Breast epithelium (tissue), 4 donors: ENCODE measurements at regions not wholly inside any gene's neighbourhood (a gene's known extent, or its start where the extent isn't known, plus 50 kb on each side); places are given as distances from the start of the nearest gene placed in this dataset.

ENCODE experiments used
- DNase-seq, 2 donors: peaks; one replicate each; pipeline ENCODE4 v3.0.0-alpha.2; 2019; ENCODE audit warnings: low spot score in 2 of 2
- H3K27ac ChIP-seq, 2 donors: fragments of 200-600 bp; sonication (generic) in 1 of 2; one replicate each; pipeline ENCODE4 v1.5.1; 2016 to 2019; ENCODE audit warnings: mild to moderate bottlenecking in 1 of 2
- H3K27me3 ChIP-seq, 2 donors: fragments of 200-600 bp; sonication (generic) in 1 of 2; one replicate each; pipeline versions ENCODE4 v1.5.1 to v1.6.0; 2017 to 2019; ENCODE audit warnings: control low read depth in 1 of 2, mild to moderate bottlenecking in 1 of 2
- H3K36me3 ChIP-seq: fragments of 200-600 bp; one replicate; pipeline ENCODE4 v1.5.1; 2019
- H3K4me1 ChIP-seq, 2 donors: fragments of 200-600 bp; sonication (generic); one replicate each; pipeline ENCODE4 v1.5.1; 2016 to 2019; ENCODE audit warnings: control low read depth in 1 of 2
- H3K4me3 ChIP-seq, 3 donors: fragments of 200-600 bp; sonication (generic); 1 replicate in 2 of 3; 2 replicates in 1 of 3; pipeline ENCODE4 v1.5.1; 2016 to 2019; ENCODE audit warnings: mild to moderate bottlenecking in 3 of 3, moderate library complexity in 2 of 3
- H3K9me3 ChIP-seq, 2 donors: fragments of 200-600 bp; sonication (generic) in 1 of 2; one replicate each; pipeline ENCODE4 v1.5.1; 2016 to 2019; ENCODE audit warnings: control low read depth in 1 of 2
- POLR2A ChIP-seq: fragments of 450-650 bp; IDR thresholded peaks from one replicate; pipeline ENCODE4 v1.6.1; 2016; ENCODE audit warnings: antibody characterized with exemption, mild to moderate bottlenecking, moderate library complexity
- POLR2AphosphoS5 ChIP-seq, 3 donors: sonication (generic); formaldehyde crosslinking; IDR thresholded peaks; one replicate each; pipeline ENCODE4 v1.6.1; 2017; ENCODE audit warnings: antibody characterized with exemption in 3 of 3
- intact Hi-C: fragments of 100-400 bp; cut with DNase I; formaldehyde crosslinking; loops from one replicate; pipeline ENCODE4 v1.15.1; 2023; ENCODE audit warnings: low total_unique reads
- TF ChIP-seq, protein P1 (sequence below), 3 donors: fragments of 450-650 bp; IDR thresholded peaks; one replicate each; pipeline ENCODE4 v1.5.1; 2016 to 2017; ENCODE audit warnings: antibody characterized with exemption in 3 of 3, mild to moderate bottlenecking in 3 of 3, moderate library complexity in 3 of 3

DNA sequence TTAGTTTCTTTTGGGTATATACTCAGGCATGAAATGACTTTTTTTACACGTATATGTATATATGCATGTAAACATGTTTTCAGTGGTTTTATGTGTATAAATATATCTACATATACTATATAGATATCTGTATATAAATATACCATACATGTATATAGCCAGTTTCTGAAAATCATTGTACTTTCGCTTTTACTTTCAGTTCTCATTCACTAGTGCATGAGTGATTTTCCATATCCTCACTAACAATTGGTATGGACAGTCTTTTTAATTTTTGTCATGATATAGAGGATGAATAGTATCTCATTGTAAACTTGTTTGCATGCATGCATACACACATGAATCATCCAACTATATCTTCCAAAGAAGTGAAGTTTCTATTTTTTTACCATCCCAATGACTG is 877.1 kb upstream of the CDH8 start:
- DNase-seq: no peak
- intact Hi-C loops: no loop called here
- no peaks in the 10 kb centered on the region for H3K27me3 ChIP-seq
- H3K4me1 ChIP-seq: no peaks in the 10 kb centered on the region
- H3K4me3 ChIP-seq: no peak overlapping the region
- H3K9me3 ChIP-seq: no peaks in the 10 kb centered on the region
- TF ChIP-seq POLR2A (no peak), POLR2AphosphoS5 (IDR thresholded peaks at IDR 0.05) (no peak)
- TF ChIP-seq, protein P1, sequence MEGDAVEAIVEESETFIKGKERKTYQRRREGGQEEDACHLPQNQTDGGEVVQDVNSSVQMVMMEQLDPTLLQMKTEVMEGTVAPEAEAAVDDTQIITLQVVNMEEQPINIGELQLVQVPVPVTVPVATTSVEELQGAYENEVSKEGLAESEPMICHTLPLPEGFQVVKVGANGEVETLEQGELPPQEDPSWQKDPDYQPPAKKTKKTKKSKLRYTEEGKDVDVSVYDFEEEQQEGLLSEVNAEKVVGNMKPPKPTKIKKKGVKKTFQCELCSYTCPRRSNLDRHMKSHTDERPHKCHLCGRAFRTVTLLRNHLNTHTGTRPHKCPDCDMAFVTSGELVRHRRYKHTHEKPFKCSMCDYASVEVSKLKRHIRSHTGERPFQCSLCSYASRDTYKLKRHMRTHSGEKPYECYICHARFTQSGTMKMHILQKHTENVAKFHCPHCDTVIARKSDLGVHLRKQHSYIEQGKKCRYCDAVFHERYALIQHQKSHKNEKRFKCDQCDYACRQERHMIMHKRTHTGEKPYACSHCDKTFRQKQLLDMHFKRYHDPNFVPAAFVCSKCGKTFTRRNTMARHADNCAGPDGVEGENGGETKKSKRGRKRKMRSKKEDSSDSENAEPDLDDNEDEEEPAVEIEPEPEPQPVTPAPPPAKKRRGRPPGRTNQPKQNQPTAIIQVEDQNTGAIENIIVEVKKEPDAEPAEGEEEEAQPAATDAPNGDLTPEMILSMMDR (IDR thresholded peaks at IDR 0.05): no peak
- no peaks in the 10 kb centered on the region for H3K36me3 ChIP-seq
- H3K27ac ChIP-seq: no peak overlapping the region

DNA sequence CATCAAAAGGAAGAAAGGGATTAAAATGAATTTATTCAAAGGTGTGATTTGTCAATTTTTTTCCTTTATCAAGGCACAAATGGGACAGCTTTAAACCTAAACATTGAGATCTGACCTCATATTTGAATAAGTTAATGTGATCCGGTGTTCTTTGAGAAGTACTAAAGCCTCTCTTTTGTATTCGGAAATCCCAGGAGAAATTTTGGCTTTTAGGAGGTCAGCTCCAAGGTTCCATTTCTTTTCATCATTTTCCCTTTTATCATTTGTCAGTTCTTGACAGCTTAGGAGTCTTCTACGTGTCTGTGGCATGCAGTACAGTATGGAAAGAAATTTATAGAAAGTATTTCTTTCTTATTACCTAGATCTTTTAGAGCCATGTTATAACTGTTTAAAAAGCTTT is 873.4 kb upstream of the CDH8 start:
- Histone ChIP-seq H3K27me3 (no peaks in the 10 kb centered on the region), H3K9me3 (no peaks in the 10 kb centered on the region), H3K4me1 (no peaks in the 10 kb centered on the region), H3K36me3 (no peaks in the 10 kb centered on the region), H3K27ac (no peak overlapping the region), H3K4me3 (no peak overlapping the region)
- intact Hi-C loops: no loop called here
- no peak for DNase-seq
- no peak for TF ChIP-seq POLR2A
- TF ChIP-seq, protein P1 (IDR thresholded peaks at IDR 0.05): no peak
- no peak for TF ChIP-seq POLR2AphosphoS5 (IDR thresholded peaks at IDR 0.05)

DNA sequence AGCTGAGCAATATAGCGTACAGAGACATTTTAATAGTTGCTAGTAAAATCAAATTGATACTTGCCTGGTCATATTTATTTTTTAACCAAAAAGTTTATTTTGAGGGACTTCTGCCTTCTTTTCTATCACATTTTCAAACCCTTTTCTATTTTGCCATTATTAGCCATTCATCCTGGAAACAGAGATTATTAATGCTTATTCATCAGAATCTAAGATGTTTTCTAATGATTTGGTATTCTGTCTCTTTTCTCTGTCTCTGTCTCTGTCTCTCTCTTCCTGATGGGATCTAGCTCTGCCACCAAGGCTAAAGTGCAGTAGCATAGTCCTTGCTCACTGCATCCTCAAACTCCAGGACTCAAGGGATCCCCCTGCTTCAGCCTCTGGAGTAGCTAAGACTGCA is 871.3 kb upstream of the CDH8 start:
- intact Hi-C loops: no loop called here
- Histone ChIP-seq H3K9me3 (no peaks in the 10 kb centered on the region), H3K27ac (no peak overlapping the region), H3K4me3 (no peak overlapping the region), H3K4me1 (no peaks in the 10 kb centered on the region), H3K36me3 (no peaks in the 10 kb centered on the region), H3K27me3 (no peaks in the 10 kb centered on the region)
- TF ChIP-seq POLR2AphosphoS5 (IDR thresholded peaks at IDR 0.05) (no peak), POLR2A (no peak)
- TF ChIP-seq, protein P1 (IDR thresholded peaks at IDR 0.05): no peak
- no peak for DNase-seq

DNA sequence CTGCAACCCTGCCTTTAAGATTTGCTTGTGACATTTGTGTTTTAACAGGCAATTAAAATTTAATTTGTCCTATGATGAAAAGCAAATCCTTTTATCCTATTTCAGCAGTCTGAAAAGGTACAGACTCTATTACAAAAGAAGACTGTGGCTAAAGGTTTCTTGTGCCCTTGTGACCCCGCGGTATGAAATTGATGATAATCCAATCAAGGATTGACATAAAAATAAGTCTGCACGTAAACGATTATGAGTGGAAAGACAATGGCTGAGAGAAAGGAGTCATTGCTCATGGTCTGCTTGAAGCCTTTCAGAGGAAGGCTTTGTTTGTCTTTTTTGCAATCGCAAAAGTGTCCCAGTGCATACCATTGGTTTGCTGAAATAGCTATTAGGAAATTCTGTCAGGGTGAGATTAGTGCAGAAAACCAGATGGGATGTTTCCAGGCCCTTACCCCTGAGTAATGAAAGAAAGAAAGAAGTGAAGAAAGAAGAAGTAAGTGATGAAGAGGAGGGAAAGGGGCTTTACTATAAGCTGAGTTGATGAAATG is 867.8 kb upstream of the CDH8 start:
- H3K27me3 ChIP-seq: no peaks in the 10 kb centered on the region
- no peaks in the 10 kb centered on the region for H3K9me3 ChIP-seq
- no peaks in the 10 kb centered on the region for H3K4me1 ChIP-seq
- no peaks in the 10 kb centered on the region for H3K36me3 ChIP-seq
- intact Hi-C loops: no loop called here
- no peak overlapping the region for H3K4me3 ChIP-seq
- no peak overlapping the region for H3K27ac ChIP-seq
- no peak for DNase-seq
- TF ChIP-seq POLR2AphosphoS5 (IDR thresholded peaks at IDR 0.05) (no peak), POLR2A (no peak)
- TF ChIP-seq, protein P1 (IDR thresholded peaks at IDR 0.05): no peak

DNA sequence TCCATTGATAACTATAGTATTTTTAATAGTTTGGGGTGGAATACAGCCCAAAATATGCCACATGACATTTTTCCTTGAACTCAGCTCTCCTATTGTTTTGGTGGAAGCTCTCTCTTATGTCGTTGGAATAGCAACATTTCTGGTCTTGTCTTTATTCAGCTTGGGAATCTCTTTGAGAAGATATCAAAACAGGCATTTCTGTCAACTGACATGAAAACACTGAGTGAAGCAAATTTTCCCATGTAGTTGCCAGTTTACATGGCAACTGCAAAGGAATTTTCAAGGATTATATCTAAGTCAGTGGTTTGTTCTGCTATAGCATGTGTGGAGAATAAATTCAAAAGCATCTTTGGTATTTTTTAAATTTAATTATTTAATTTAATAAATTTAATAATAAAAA is 863.5 kb upstream of the CDH8 start:
- no peak for DNase-seq
- no peak overlapping the region for H3K4me3 ChIP-seq
- no peaks in the 10 kb centered on the region for H3K4me1 ChIP-seq
- no peak for TF ChIP-seq POLR2A
- no peak for TF ChIP-seq POLR2AphosphoS5 (IDR thresholded peaks at IDR 0.05)
- TF ChIP-seq, protein P1 (IDR thresholded peaks at IDR 0.05): no peak
- peaks cover 0 to 4% of the 10 kb centered on the region in 2 donors for H3K9me3 ChIP-seq
- intact Hi-C loops: no loop called here
- H3K36me3 ChIP-seq: no peaks in the 10 kb centered on the region
- H3K27ac ChIP-seq: no peak overlapping the region
- H3K27me3 ChIP-seq: no peaks in the 10 kb centered on the region
